ENCODE measurements at regions not wholly inside any gene's neighbourhood (a gene's known extent, or its start where the extent isn't known, plus 50 kb on each side); places are given as distances from the start of the nearest gene placed in this dataset.
"Not testable (repeated sequence)": the region's sequence is repeated elsewhere in the genome, so short reads cannot be mapped to it uniquely, and the experiment has no call there.

- intact Hi-C loops (cut with DNase I), result no loop called here
- Histone ChIP-seq H3K27me3 (no peaks in the 10 kb centered on the region), H3K4me3 (no peak overlapping the region), H3K9me3 (no peaks in the 10 kb centered on the region), H3K4me1 (no peaks in the 10 kb centered on the region), H3K36me3 (replicated peaks in 1 of 2; ENCODE audit: insufficient read depth in 1 of 2, low read depth in 2 of 2) (no peaks in the 10 kb centered on the region), H3K27ac (no peak overlapping the region)
- TF ChIP-seq POLR2A (IDR thresholded peaks at IDR 0.05), result no peak
- TF ChIP-seq CTCF (IDR thresholded peaks at IDR 0.05), result no peak
- WGBS, 2 donors, result 43 to 74% methylated on average over 1 of the region's 1 CpG
- ATAC-seq (no peak), DNase-seq (no peak)
These were observed 78.5 kb upstream of the PDHA2 start for GRCh38 chr4:95761426-95761825.

GRCh38 chr4:95760646-95761045 is 79.2 kb upstream of the PDHA2 start:
- DNase-seq; H3K4me1 ChIP-seq; H3K9me3 ChIP-seq; H3K27ac ChIP-seq; H3K36me3 ChIP-seq (replicated peaks in 1 of 2; ENCODE audit: insufficient read depth in 1 of 2, low read depth in 2 of 2); H3K27me3 ChIP-seq; H3K4me3 ChIP-seq; ATAC-seq; intact Hi-C loops (cut with DNase I): not testable (repeated sequence)
- 7 to 20% methylated on average over 1 of the region's 1 CpG for WGBS, 2 donors

GRCh38 chr4:95758001-95758400 is 81.9 kb upstream of the PDHA2 start:
- intact Hi-C loops (cut with DNase I), result no loop called here
- Histone ChIP-seq H3K4me1 (no peaks in the 10 kb centered on the region), H3K9me3 (no peaks in the 10 kb centered on the region), H3K27ac (no peak overlapping the region), H3K27me3 (no peaks in the 10 kb centered on the region), H3K36me3 (replicated peaks in 1 of 2; ENCODE audit: insufficient read depth in 1 of 2, low read depth in 2 of 2) (no peaks in the 10 kb centered on the region), H3K4me3 (no peak overlapping the region)
- DNase-seq, result no peak
- TF ChIP-seq POLR2A (IDR thresholded peaks at IDR 0.05), result no peak
- no peak for TF ChIP-seq CTCF (IDR thresholded peaks at IDR 0.05)
- ATAC-seq, result no peak

- intact Hi-C loops (cut with DNase I), result no loop called here
- no peaks in the 10 kb centered on the region for H3K4me1 ChIP-seq
- ATAC-seq, result no peak
- no peak overlapping the region for H3K4me3 ChIP-seq
- no peak overlapping the region for H3K27ac ChIP-seq
- no peak for DNase-seq
- no peaks in the 10 kb centered on the region for H3K36me3 ChIP-seq (replicated peaks in 1 of 2; ENCODE audit: insufficient read depth in 1 of 2, low read depth in 2 of 2)
- WGBS, 2 donors, result 51 to 55% methylated on average over 2 of the region's 2 CpGs
- no peak for TF ChIP-seq POLR2A (IDR thresholded peaks at IDR 0.05)
- no peak for TF ChIP-seq CTCF (IDR thresholded peaks at IDR 0.05)
- H3K9me3 ChIP-seq, result no peaks in the 10 kb centered on the region
- H3K27me3 ChIP-seq, result no peaks in the 10 kb centered on the region
These were observed 85.2 kb upstream of the PDHA2 start for GRCh38 chr4:95754667-95755066.

- 44 to 59% methylated on average over 3 of the region's 3 CpGs for WGBS, 2 donors
- no peaks in the 10 kb centered on the region for H3K4me1 ChIP-seq
These were observed 90.7 kb upstream of the PDHA2 start for GRCh38 chr4:95749204-95749603.

More at GRCh38 chr4:95749204-95749603, 90.7 kb upstream of the PDHA2 start:
- DNase-seq (no peak), ATAC-seq (no peak)
- no peaks in the 10 kb centered on the region for H3K9me3 ChIP-seq
- intact Hi-C loops (cut with DNase I), result no loop called here
- no peaks in the 10 kb centered on the region for H3K36me3 ChIP-seq (replicated peaks in 1 of 2; ENCODE audit: insufficient read depth in 1 of 2, low read depth in 2 of 2)
- no peak overlapping the region for H3K27ac ChIP-seq
- TF ChIP-seq CTCF (IDR thresholded peaks at IDR 0.05), result no peak
- no peak for TF ChIP-seq POLR2A (IDR thresholded peaks at IDR 0.05)
- no peak overlapping the region for H3K4me3 ChIP-seq
- H3K27me3 ChIP-seq, result no peaks in the 10 kb centered on the region
